ENCODE measurements at regions not wholly inside any gene's neighbourhood (a gene's known extent, or its start where the extent isn't known, plus 50 kb on each side); places are given as distances from the start of the nearest gene placed in this dataset.

DNA sequence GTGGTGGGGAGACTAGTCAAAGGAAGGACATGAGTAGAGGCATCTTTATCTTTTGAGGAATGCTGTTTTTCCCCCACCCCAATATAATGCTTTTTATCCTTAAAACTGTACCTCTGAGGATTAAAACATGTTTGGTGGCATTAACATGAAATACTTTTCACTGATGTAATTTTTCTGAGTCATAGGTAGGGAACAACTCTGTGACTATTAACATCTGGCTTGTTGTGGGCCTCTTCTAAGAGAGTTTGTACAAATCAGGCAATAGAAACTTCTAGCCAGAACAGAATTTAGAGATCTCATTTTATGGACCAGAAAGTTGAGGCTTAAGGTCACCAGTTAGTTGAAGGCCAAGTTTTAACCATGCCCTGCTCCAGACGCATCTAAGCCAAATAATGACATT, 207.6 kb downstream of the SOX3 start:
- Histone ChIP-seq H3K4me3 (ENCODE audit: control insufficient read depth in 1 of 2, extremely low read depth in 1 of 2, low read length in 1 of 2) (no peak overlapping the region), H3K9me3 (no peaks in the 10 kb centered on the region), H3K27ac (ENCODE audit: low read length) (no peak overlapping the region), H3K27me3 (replicated peaks in 1 of 2; ENCODE audit: control insufficient read depth in 2 of 2, extremely low read depth in 1 of 2, insufficient read depth in 2 of 2, low read length in 1 of 2) (no peaks in the 10 kb centered on the region), H3K4me1 (ENCODE audit: control insufficient read depth in 1 of 2, extremely low read depth in 1 of 2, insufficient read depth in 2 of 2, low read length in 2 of 2) (no peaks in the 10 kb centered on the region), H3K36me3 (ENCODE audit: control insufficient read depth in 2 of 2, extremely low read depth in 1 of 2, insufficient read depth in 1 of 2, low read length in 1 of 2) (no peaks in the 10 kb centered on the region)
- no peak overlapping the region for H3K4me3 Mint-ChIP-seq
- DNase-seq (no peak), ATAC-seq (replicated peaks in 1 of 4) (no peak)
- peaks cover 0 to 27% of the 10 kb centered on the region in 2 donors for H3K27me3 Mint-ChIP-seq
- ChIA-PET CTCF (no interaction called here), POLR2A (no interaction called here)
- no peak overlapping the region for H3K27ac Mint-ChIP-seq
- H3K36me3 Mint-ChIP-seq: no peaks in the 10 kb centered on the region
- H3K9me3 Mint-ChIP-seq: no peaks in the 10 kb centered on the region
- H3K4me1 Mint-ChIP-seq: no peaks in the 10 kb centered on the region
- no CpG with 5 or more reads among the region's 1 CpG for WGBS (ENCODE audit: insufficient coverage)

DNA sequence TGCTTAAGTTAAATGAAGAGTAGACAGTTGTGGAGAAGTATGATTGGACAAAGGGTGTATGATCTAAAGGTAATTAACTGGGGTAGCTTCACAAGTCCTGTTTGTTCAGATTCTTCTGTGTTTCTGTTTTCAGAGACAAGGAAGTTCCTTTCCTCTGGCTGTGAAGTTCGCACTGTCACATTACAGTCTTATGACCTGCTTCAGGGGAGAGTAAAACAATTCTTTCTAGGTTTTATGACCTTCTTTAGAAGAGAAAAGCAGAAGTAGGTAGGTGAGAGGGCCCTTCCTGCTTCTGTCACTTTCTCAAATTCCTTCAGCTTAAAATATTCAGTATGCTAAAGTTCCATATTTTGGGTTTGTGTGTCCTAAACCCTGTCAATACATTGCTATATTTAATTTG, 211.9 kb downstream of the SOX3 start:
- CTCF ChIA-PET: no interaction called here
- no peak overlapping the region for H3K4me3 ChIP-seq (ENCODE audit: control insufficient read depth in 1 of 2, extremely low read depth in 1 of 2, low read length in 1 of 2)
- WGBS (ENCODE audit: insufficient coverage): no CpG with 5 or more reads among the region's 1 CpG

DNA sequence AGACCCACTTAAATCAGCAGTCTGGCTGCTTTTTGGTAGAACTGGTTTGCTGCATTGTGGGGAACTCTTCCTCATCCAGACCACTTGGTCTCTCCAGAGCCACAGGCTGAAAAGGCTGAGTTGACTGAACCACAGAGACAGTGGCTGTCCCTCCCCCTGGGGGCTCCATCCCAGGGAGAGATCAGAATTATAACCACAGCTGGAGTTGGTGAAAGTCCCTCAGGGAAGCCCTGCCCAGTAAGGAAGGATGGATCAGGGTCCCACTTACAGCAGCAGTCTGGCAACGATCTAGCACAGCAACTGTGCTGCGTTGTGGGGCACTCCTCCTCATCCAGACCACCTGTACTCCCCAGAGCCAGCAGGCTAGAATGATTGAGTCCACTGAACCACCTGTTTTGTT, 212.7 kb downstream of the SOX3 start:
- ChIA-PET CTCF (no interaction called here), POLR2A (no interaction called here)
- H3K27me3 ChIP-seq (replicated peaks in 1 of 2; ENCODE audit: control insufficient read depth in 2 of 2, extremely low read depth in 1 of 2, insufficient read depth in 2 of 2, low read length in 1 of 2): no peaks in the 10 kb centered on the region
- ATAC-seq (replicated peaks in 1 of 4): no peak
- no peaks in the 10 kb centered on the region for H3K9me3 Mint-ChIP-seq
- no peaks in the 10 kb centered on the region for H3K4me1 ChIP-seq (ENCODE audit: control insufficient read depth in 1 of 2, extremely low read depth in 1 of 2, insufficient read depth in 2 of 2, low read length in 2 of 2)
- no peak overlapping the region for H3K27ac Mint-ChIP-seq
- no peak overlapping the region for H3K27ac ChIP-seq (ENCODE audit: low read length)
- no peaks in the 10 kb centered on the region for H3K36me3 Mint-ChIP-seq
- no CpG with 5 or more reads among the region's 2 CpGs for WGBS (ENCODE audit: insufficient coverage)
- no peaks in the 10 kb centered on the region for H3K9me3 ChIP-seq
- no peak for DNase-seq
- H3K36me3 ChIP-seq (ENCODE audit: control insufficient read depth in 2 of 2, extremely low read depth in 1 of 2, insufficient read depth in 1 of 2, low read length in 1 of 2): no peaks in the 10 kb centered on the region
- no peaks in the 10 kb centered on the region for H3K4me1 Mint-ChIP-seq
- no peak overlapping the region for H3K4me3 ChIP-seq (ENCODE audit: control insufficient read depth in 1 of 2, extremely low read depth in 1 of 2, low read length in 1 of 2)
- H3K27me3 Mint-ChIP-seq: peaks cover 0 to 18% of the 10 kb centered on the region in 2 donors
- H3K4me3 Mint-ChIP-seq: no peak overlapping the region

More for the DNA sequence above, 211.9 kb downstream of the SOX3 start:
- Mint-ChIP-seq H3K27ac (no peak overlapping the region), H3K4me1 (no peaks in the 10 kb centered on the region), H3K4me3 (no peak overlapping the region), H3K9me3 (no peaks in the 10 kb centered on the region), H3K36me3 (no peaks in the 10 kb centered on the region), H3K27me3 (peaks cover 0 to 18% of the 10 kb centered on the region in 2 donors)
- ATAC-seq (replicated peaks in 1 of 4): no peak
- Histone ChIP-seq H3K27ac (ENCODE audit: low read length) (no peak overlapping the region), H3K4me1 (ENCODE audit: control insufficient read depth in 1 of 2, extremely low read depth in 1 of 2, insufficient read depth in 2 of 2, low read length in 2 of 2) (no peaks in the 10 kb centered on the region), H3K27me3 (replicated peaks in 1 of 2; ENCODE audit: control insufficient read depth in 2 of 2, extremely low read depth in 1 of 2, insufficient read depth in 2 of 2, low read length in 1 of 2) (no peaks in the 10 kb centered on the region), H3K9me3 (no peaks in the 10 kb centered on the region), H3K36me3 (ENCODE audit: control insufficient read depth in 2 of 2, extremely low read depth in 1 of 2, insufficient read depth in 1 of 2, low read length in 1 of 2) (no peaks in the 10 kb centered on the region)
- no peak for DNase-seq
- POLR2A ChIA-PET: no interaction called here

GRCh38 chrX:140274811-140275525, 229.9 kb downstream of the SOX3 start:
- Mint-ChIP-seq H3K9me3 (peaks cover 0 to 12% (median 0%) of the 10 kb centered on the region in 3 donors), H3K27ac (no peak overlapping the region), H3K36me3 (no peaks in the 10 kb centered on the region), H3K4me3 (no peak overlapping the region), H3K4me1 (no peaks in the 10 kb centered on the region), H3K27me3 (peaks cover 0 to 11% of the 10 kb centered on the region in 2 donors)
- no peak overlapping the region for H3K27ac ChIP-seq (ENCODE audit: low read length)
- H3K27me3 ChIP-seq (replicated peaks in 1 of 2; ENCODE audit: control insufficient read depth in 2 of 2, extremely low read depth in 1 of 2, insufficient read depth in 2 of 2, low read length in 1 of 2): no peaks in the 10 kb centered on the region
- no peaks in the 10 kb centered on the region for H3K9me3 ChIP-seq
- H3K4me3 ChIP-seq (ENCODE audit: control insufficient read depth in 1 of 2, extremely low read depth in 1 of 2, low read length in 1 of 2): no peak overlapping the region
- H3K4me1 ChIP-seq (ENCODE audit: control insufficient read depth in 1 of 2, extremely low read depth in 1 of 2, insufficient read depth in 2 of 2, low read length in 2 of 2): no peaks in the 10 kb centered on the region
- ChIA-PET CTCF (no interaction called here), POLR2A (no interaction called here)
- no peak for DNase-seq
- 20% methylated on average over 1 of the region's 3 CpGs for WGBS (ENCODE audit: insufficient coverage)
- ATAC-seq (replicated peaks in 1 of 4): no peak
- H3K36me3 ChIP-seq (ENCODE audit: control insufficient read depth in 2 of 2, extremely low read depth in 1 of 2, insufficient read depth in 1 of 2, low read length in 1 of 2): no peaks in the 10 kb centered on the region

DNA sequence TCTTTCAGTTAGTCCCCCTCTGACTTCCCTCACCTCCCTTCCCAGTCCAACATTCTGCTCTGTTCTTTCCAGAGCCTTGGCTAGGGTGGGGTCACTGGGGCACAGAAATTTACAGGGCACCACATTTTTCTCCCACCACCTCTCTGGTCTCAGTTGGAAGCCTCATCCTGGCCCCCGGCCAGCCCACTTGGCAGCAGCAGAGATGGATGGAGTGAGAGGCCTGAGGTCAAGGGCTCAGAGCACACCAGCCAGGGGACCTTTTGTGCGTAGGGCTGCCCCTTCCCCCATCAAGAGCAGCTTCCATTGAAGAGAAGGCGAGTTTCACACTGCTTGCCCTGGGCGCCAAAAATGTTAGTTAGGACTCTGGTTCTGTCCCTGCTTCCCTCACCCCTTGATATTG, 230.9 kb downstream of the SOX3 start:
- Histone ChIP-seq H3K36me3 (ENCODE audit: control insufficient read depth in 2 of 2, extremely low read depth in 1 of 2, insufficient read depth in 1 of 2, low read length in 1 of 2) (no peaks in the 10 kb centered on the region), H3K4me1 (ENCODE audit: control insufficient read depth in 1 of 2, extremely low read depth in 1 of 2, insufficient read depth in 2 of 2, low read length in 2 of 2) (no peaks in the 10 kb centered on the region), H3K27me3 (replicated peaks in 1 of 2; ENCODE audit: control insufficient read depth in 2 of 2, extremely low read depth in 1 of 2, insufficient read depth in 2 of 2, low read length in 1 of 2) (no peaks in the 10 kb centered on the region), H3K9me3 (no peaks in the 10 kb centered on the region), H3K27ac (ENCODE audit: low read length) (no peak overlapping the region), H3K4me3 (ENCODE audit: control insufficient read depth in 1 of 2, extremely low read depth in 1 of 2, low read length in 1 of 2) (no peak overlapping the region)
- Mint-ChIP-seq H3K36me3 (no peaks in the 10 kb centered on the region), H3K27ac (no peak overlapping the region), H3K4me1 (no peaks in the 10 kb centered on the region), H3K9me3 (peaks cover 0 to 15% (median 0%) of the 10 kb centered on the region in 3 donors), H3K4me3 (no peak overlapping the region), H3K27me3 (peaks cover 0 to 11% of the 10 kb centered on the region in 2 donors)
- WGBS (ENCODE audit: insufficient coverage): no CpG with 5 or more reads among the region's 4 CpGs
- ChIA-PET POLR2A (no interaction called here), CTCF (no interaction called here)
- ATAC-seq (replicated peaks in 1 of 4): no peak
- no peak for DNase-seq

DNA sequence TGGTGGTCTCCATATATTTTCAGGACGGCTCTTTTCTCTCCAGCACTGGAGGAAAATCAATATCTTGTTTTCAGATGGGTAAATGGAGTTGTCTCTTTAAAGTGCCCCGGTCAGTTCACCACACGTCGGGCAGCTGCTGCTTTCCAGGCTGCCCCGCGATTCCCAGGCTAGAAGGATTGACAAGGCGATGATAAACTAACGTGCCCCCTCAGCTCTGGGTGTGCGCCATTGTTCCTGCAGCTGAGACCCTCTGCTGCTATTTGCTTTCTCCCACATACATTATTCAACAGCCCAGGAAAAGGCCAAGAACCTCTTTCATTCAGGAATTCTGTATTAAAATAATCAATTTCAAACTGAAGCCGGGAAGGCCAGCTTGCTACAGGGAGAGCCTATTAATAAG, 254.5 kb downstream of the SOX3 start:
- ChIA-PET POLR2A (no interaction called here), CTCF (no interaction called here)
- Mint-ChIP-seq H3K27ac (no peak overlapping the region), H3K36me3 (no peaks in the 10 kb centered on the region), H3K9me3 (no peaks in the 10 kb centered on the region), H3K27me3 (peaks cover 0 to 30% of the 10 kb centered on the region in 2 donors), H3K4me3 (no peak overlapping the region), H3K4me1 (no peaks in the 10 kb centered on the region)
- Histone ChIP-seq H3K27ac (ENCODE audit: low read length) (no peak overlapping the region), H3K9me3 (no peaks in the 10 kb centered on the region), H3K36me3 (ENCODE audit: control insufficient read depth in 2 of 2, extremely low read depth in 1 of 2, insufficient read depth in 1 of 2, low read length in 1 of 2) (no peaks in the 10 kb centered on the region), H3K4me1 (ENCODE audit: control insufficient read depth in 1 of 2, extremely low read depth in 1 of 2, insufficient read depth in 2 of 2, low read length in 2 of 2) (no peaks in the 10 kb centered on the region), H3K4me3 (ENCODE audit: control insufficient read depth in 1 of 2, extremely low read depth in 1 of 2, low read length in 1 of 2) (no peak overlapping the region), H3K27me3 (replicated peaks in 1 of 2; ENCODE audit: control insufficient read depth in 2 of 2, extremely low read depth in 1 of 2, insufficient read depth in 2 of 2, low read length in 1 of 2) (no peaks in the 10 kb centered on the region)
- no peak for ATAC-seq (replicated peaks in 1 of 4)
- DNase-seq: no peak
- no CpG with 5 or more reads among the region's 10 CpGs for WGBS (ENCODE audit: insufficient coverage)

- Mint-ChIP-seq H3K4me3 (no peak overlapping the region), H3K4me1 (no peaks in the 10 kb centered on the region), H3K36me3 (no peaks in the 10 kb centered on the region), H3K27ac (no peak overlapping the region), H3K27me3 (peaks cover 0 to 33% of the 10 kb centered on the region in 2 donors), H3K9me3 (no peaks in the 10 kb centered on the region)
- H3K9me3 ChIP-seq: no peaks in the 10 kb centered on the region
- no peaks in the 10 kb centered on the region for H3K27me3 ChIP-seq (replicated peaks in 1 of 2; ENCODE audit: control insufficient read depth in 2 of 2, extremely low read depth in 1 of 2, insufficient read depth in 2 of 2, low read length in 1 of 2)
- no peak for ATAC-seq (replicated peaks in 1 of 4)
- no CpG with 5 or more reads among the region's 8 CpGs for WGBS (ENCODE audit: insufficient coverage)
- no peaks in the 10 kb centered on the region for H3K36me3 ChIP-seq (ENCODE audit: control insufficient read depth in 2 of 2, extremely low read depth in 1 of 2, insufficient read depth in 1 of 2, low read length in 1 of 2)
- ChIA-PET CTCF (interaction anchor here in 1 of 2 donors (0.5 kb wide), 1 partner anchor 336 kb away, joined by 3 read pairs; no protein-coding TSS in a partner anchor), POLR2A (no interaction called here)
- H3K4me1 ChIP-seq (ENCODE audit: control insufficient read depth in 1 of 2, extremely low read depth in 1 of 2, insufficient read depth in 2 of 2, low read length in 2 of 2): no peaks in the 10 kb centered on the region
- H3K27ac ChIP-seq (ENCODE audit: low read length): no peak overlapping the region
- DNase-seq: no peak
- no peak overlapping the region for H3K4me3 ChIP-seq (ENCODE audit: control insufficient read depth in 1 of 2, extremely low read depth in 1 of 2, low read length in 1 of 2)
Measured at GRCh38 chrX:140249088-140249487, 255.8 kb downstream of the SOX3 start.

Measured in T-cell (primary cell).